Liver (tissue), 8 donors: ENCODE measurements at regions not wholly inside any gene's neighbourhood (a gene's known extent, or its start where the extent isn't known, plus 50 kb on each side); places are given as distances from the start of the nearest gene placed in this dataset.

ENCODE experiments used
- DNase-seq: peaks from one replicate; pipeline ENCODE4 v3.0.0-alpha.2; 2017; ENCODE audit warnings: low spot score
- H3K27ac ChIP-seq, 2 donors: one replicate each; pipeline ENCODE4 v1.7.0; 2013; ENCODE audit warnings: inconsistent platforms in 2 of 2, low read length in 2 of 2, control low read depth in 1 of 2, low read depth in 1 of 2, mild to moderate bottlenecking in 1 of 2
- H3K27me3 ChIP-seq, 4 donors: one replicate each; pipeline versions ENCODE4 v1.6.1 to v1.7.0; 2013; ENCODE audit warnings: low read length in 3 of 4, inconsistent platforms in 1 of 4, mild to moderate bottlenecking in 1 of 4, moderate library complexity in 1 of 4; ENCODE audit not compliant: control insufficient read depth in 4 of 4, insufficient read depth in 4 of 4
- H3K36me3 ChIP-seq, 4 donors: one replicate each; pipeline versions ENCODE4 v1.6.1 to v1.7.0; 2013; ENCODE audit warnings: low read length in 3 of 4, mild to moderate bottlenecking in 3 of 4, low read depth in 1 of 4, moderate library complexity in 1 of 4; ENCODE audit not compliant: control insufficient read depth in 4 of 4, insufficient read depth in 3 of 4
- H3K4me1 ChIP-seq, 4 donors: one replicate each; pipeline versions ENCODE4 v1.6.1 to v1.7.0; 2013; ENCODE audit warnings: low read length in 3 of 4, mild to moderate bottlenecking in 3 of 4, moderate library complexity in 1 of 4; ENCODE audit not compliant: control insufficient read depth in 4 of 4, insufficient read depth in 4 of 4
- H3K4me3 ChIP-seq, 3 donors: one replicate each; pipeline versions ENCODE4 v1.6.1 to v1.7.0; 2013; ENCODE audit warnings: low read length in 3 of 3, control low read depth in 1 of 3, low read depth in 1 of 3, mild to moderate bottlenecking in 1 of 3
- H3K9ac ChIP-seq, 2 donors: one replicate each; pipeline ENCODE4 v1.7.0; 2013; ENCODE audit warnings: low read length in 2 of 2, mild to moderate bottlenecking in 2 of 2, moderate library complexity in 2 of 2, control low read depth in 1 of 2, low read depth in 1 of 2
- H3K9me3 ChIP-seq, 4 donors: one replicate each; pipeline versions ENCODE4 v1.6.1 to v1.7.0; 2013; ENCODE audit warnings: low read length in 3 of 4; ENCODE audit not compliant: control insufficient read depth in 4 of 4
- EGR1 ChIP-seq, 2 donors: IDR thresholded peaks; 2 replicates each; pipeline ENCODE4 v1.6.1; 2016 to 2018; ENCODE audit warnings: antibody characterized with exemption in 2 of 2, low read depth in 2 of 2
- FOXA1 ChIP-seq: IDR thresholded peaks from 2 replicates; pipeline ENCODE4 v1.6.1; 2016; ENCODE audit warnings: antibody characterized with exemption
- FOXA2 ChIP-seq: IDR thresholded peaks from 2 replicates; pipeline ENCODE4 v1.6.1; 2016; ENCODE audit warnings: antibody characterized with exemption
- HNF4A ChIP-seq, 2 donors: conservative IDR thresholded peaks; 2 replicates each; pipeline ENCODE4 v1.6.1; 2016; ENCODE audit warnings: antibody characterized with exemption in 2 of 2, mild to moderate bottlenecking in 2 of 2
- HNF4G ChIP-seq: IDR thresholded peaks from 2 replicates; pipeline ENCODE4 v1.6.1; 2016; ENCODE audit warnings: antibody characterized with exemption
- JUND ChIP-seq, 2 donors: IDR thresholded peaks; 2 replicates each; pipeline ENCODE4 v1.6.1; 2016; ENCODE audit warnings: antibody characterized with exemption in 2 of 2
- RAD21 ChIP-seq, 2 donors: IDR thresholded peaks; 2 replicates each; pipeline ENCODE4 v1.6.1; 2016; ENCODE audit warnings: antibody characterized with exemption in 2 of 2, mild to moderate bottlenecking in 2 of 2
- RXRA ChIP-seq, 2 donors: IDR thresholded peaks; 2 replicates each; pipeline ENCODE4 v1.6.1; 2017 to 2018; ENCODE audit warnings: antibody characterized with exemption in 2 of 2, mild to moderate bottlenecking in 1 of 2
- SP1 ChIP-seq: IDR thresholded peaks from 2 replicates; pipeline ENCODE4 v1.6.1; 2018; ENCODE audit warnings: antibody characterized with exemption, mild to moderate bottlenecking
- TAF1 ChIP-seq: conservative IDR thresholded peaks from 2 replicates; pipeline ENCODE4 v1.6.1; 2016; ENCODE audit warnings: antibody characterized with exemption, mild to moderate bottlenecking
- YY1 ChIP-seq: IDR thresholded peaks from 2 replicates; pipeline ENCODE4 v1.6.1; 2016; ENCODE audit warnings: antibody characterized with exemption, mild to moderate bottlenecking
- WGBS: extraction: QIAGEN DNeasy Blood & Tissue Kit; methylation state at CpG from one replicate; pipeline ENCODE4 v1.1.7; 2013; 5-methylcytosine and 5-hydroxymethylcytosine counted together
- TF ChIP-seq, protein P1 (sequence below): fragments of 150-350 bp; IDR thresholded peaks from 2 replicates; pipeline ENCODE4 v1.5.1; 2017; ENCODE audit warnings: improper control_type of control experiment, low read depth, low read length; ENCODE audit not compliant: missing input control
- TF ChIP-seq, protein P2 (sequence below): IDR thresholded peaks from 2 replicates; pipeline ENCODE4 v1.6.1; 2016; ENCODE audit warnings: antibody characterized with exemption
- TF ChIP-seq, protein P3 (sequence below): IDR thresholded peaks from 2 replicates; pipeline ENCODE4 v1.6.1; 2016; ENCODE audit warnings: antibody characterized with exemption
- TF ChIP-seq, protein P4 (sequence below): IDR thresholded peaks from 2 replicates; pipeline ENCODE4 v1.6.1; 2016; ENCODE audit warnings: antibody characterized with exemption, mild to moderate bottlenecking
- donor health status: healthy.
- donor health status: healthy.
- donor health status: healthy.
- donor health status: healthy.
- donor health status: healthy.

DNA sequence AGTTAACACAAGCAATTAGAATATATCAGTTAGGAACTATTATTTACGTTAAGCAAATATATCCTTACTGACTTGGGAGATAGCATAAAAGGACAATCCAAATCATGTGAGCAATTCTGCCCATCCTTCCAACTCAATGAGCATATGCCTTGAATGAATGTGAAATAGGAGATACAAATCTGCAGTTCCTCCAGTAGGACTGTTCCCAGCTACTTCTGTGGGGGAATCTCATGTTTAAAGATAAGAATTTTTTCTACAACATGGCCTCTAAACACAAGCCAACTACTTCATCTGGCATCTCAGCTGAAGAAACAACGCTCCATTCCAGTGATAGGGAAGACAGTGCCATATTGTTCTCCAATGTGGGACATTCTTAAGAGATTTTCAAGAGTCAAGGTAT lies 110.7 kb upstream of the NIPBL start:
- peaks cover 0 to 3% (median 0%) of the 10 kb centered on the region in 4 donors for H3K9me3 ChIP-seq
- H3K4me3 ChIP-seq, result no peak overlapping the region
- DNase-seq, result no peak
- H3K27ac ChIP-seq, result no peak overlapping the region
- 86% methylated on average over 2 of the region's 2 CpGs for WGBS
- H3K27me3 ChIP-seq, result no peaks in the 10 kb centered on the region
- TF ChIP-seq RXRA (IDR thresholded peaks at IDR 0.05) (no peak), RAD21 (IDR thresholded peaks at IDR 0.05) (no peak), HNF4G (no peak), SP1 (no peak), FOXA2 (no peak), FOXA1 (no peak), YY1 (no peak), HNF4A (conservative IDR thresholded peaks at IDR 0.05) (no peak), JUND (IDR thresholded peaks at IDR 0.05) (no peak), EGR1 (IDR thresholded peaks at IDR 0.05; ENCODE audit: low read depth in 2 of 2) (no peak), TAF1 (no peak)
- TF ChIP-seq, protein P1, sequence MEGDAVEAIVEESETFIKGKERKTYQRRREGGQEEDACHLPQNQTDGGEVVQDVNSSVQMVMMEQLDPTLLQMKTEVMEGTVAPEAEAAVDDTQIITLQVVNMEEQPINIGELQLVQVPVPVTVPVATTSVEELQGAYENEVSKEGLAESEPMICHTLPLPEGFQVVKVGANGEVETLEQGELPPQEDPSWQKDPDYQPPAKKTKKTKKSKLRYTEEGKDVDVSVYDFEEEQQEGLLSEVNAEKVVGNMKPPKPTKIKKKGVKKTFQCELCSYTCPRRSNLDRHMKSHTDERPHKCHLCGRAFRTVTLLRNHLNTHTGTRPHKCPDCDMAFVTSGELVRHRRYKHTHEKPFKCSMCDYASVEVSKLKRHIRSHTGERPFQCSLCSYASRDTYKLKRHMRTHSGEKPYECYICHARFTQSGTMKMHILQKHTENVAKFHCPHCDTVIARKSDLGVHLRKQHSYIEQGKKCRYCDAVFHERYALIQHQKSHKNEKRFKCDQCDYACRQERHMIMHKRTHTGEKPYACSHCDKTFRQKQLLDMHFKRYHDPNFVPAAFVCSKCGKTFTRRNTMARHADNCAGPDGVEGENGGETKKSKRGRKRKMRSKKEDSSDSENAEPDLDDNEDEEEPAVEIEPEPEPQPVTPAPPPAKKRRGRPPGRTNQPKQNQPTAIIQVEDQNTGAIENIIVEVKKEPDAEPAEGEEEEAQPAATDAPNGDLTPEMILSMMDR, result no peak
- TF ChIP-seq, protein P2, sequence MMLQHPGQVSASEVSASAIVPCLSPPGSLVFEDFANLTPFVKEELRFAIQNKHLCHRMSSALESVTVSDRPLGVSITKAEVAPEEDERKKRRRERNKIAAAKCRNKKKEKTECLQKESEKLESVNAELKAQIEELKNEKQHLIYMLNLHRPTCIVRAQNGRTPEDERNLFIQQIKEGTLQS, result no peak
- H3K36me3 ChIP-seq, result no peaks in the 10 kb centered on the region
- H3K4me1 ChIP-seq, result no peaks in the 10 kb centered on the region
- H3K9ac ChIP-seq, result no peak overlapping the region

DNA sequence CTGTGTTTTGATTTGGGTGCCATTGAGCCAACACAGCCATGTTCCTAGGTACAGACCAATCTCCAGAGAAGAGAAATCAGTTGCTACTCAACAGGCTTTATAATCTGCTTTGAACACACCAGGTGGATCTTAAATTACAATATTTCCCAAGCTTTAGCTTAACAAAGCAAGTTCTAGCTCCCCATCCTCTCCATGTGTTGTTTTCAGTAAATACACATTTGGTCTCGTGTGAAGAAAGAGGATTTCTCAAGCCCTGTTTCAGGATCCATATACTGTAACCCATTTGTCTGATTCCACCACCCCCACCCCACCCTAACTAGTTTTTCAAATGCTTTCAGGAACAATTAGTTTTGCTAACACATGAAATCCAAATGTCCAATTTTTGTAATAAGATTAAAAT lies 109.6 kb upstream of the NIPBL start:
- peaks cover 0 to 3% (median 0%) of the 10 kb centered on the region in 4 donors for H3K9me3 ChIP-seq
- TF ChIP-seq, protein P3, sequence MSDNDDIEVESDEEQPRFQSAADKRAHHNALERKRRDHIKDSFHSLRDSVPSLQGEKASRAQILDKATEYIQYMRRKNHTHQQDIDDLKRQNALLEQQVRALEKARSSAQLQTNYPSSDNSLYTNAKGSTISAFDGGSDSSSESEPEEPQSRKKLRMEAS, result no peak
- TF ChIP-seq HNF4G (no peak), FOXA2 (no peak)
- TF ChIP-seq, protein P4, sequence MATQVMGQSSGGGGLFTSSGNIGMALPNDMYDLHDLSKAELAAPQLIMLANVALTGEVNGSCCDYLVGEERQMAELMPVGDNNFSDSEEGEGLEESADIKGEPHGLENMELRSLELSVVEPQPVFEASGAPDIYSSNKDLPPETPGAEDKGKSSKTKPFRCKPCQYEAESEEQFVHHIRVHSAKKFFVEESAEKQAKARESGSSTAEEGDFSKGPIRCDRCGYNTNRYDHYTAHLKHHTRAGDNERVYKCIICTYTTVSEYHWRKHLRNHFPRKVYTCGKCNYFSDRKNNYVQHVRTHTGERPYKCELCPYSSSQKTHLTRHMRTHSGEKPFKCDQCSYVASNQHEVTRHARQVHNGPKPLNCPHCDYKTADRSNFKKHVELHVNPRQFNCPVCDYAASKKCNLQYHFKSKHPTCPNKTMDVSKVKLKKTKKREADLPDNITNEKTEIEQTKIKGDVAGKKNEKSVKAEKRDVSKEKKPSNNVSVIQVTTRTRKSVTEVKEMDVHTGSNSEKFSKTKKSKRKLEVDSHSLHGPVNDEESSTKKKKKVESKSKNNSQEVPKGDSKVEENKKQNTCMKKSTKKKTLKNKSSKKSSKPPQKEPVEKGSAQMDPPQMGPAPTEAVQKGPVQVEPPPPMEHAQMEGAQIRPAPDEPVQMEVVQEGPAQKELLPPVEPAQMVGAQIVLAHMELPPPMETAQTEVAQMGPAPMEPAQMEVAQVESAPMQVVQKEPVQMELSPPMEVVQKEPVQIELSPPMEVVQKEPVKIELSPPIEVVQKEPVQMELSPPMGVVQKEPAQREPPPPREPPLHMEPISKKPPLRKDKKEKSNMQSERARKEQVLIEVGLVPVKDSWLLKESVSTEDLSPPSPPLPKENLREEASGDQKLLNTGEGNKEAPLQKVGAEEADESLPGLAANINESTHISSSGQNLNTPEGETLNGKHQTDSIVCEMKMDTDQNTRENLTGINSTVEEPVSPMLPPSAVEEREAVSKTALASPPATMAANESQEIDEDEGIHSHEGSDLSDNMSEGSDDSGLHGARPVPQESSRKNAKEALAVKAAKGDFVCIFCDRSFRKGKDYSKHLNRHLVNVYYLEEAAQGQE, result no peak
- no peak overlapping the region for H3K9ac ChIP-seq
- no peak for DNase-seq
- H3K4me3 ChIP-seq, result no peak overlapping the region
- H3K27ac ChIP-seq, result no peak overlapping the region
- 85% methylated on average over 1 of the region's 1 CpG for WGBS
- H3K36me3 ChIP-seq, result no peaks in the 10 kb centered on the region
- no peaks in the 10 kb centered on the region for H3K4me1 ChIP-seq
- no peaks in the 10 kb centered on the region for H3K27me3 ChIP-seq
